ENCODE measurements at regions not wholly inside any gene's neighbourhood (a gene's known extent, or its start where the extent isn't known, plus 50 kb on each side); places are given as distances from the start of the nearest gene placed in this dataset.
"Not testable (repeated sequence)": the region's sequence is repeated elsewhere in the genome, so short reads cannot be mapped to it uniquely, and the experiment has no call there.

DNA sequence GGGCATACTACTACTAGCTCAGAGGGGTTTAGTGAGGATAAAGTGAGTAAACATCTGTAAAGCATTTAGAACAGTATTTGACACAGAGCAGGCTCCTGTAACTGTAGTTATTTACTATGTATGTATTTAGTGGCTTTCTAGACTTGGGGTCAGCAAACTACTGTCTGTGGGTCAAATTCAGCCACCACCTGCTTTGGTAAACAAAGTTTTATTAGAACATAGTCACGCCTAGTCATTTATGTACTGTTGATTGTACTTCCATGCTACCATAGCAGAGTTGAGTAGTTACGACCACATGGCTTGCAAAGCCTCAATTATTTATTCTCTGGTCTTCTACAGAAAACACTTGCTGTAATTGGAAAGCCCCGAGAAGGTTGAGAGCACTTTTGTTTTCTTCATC, 248.5 kb upstream of the PLPP4 start:
- no peak for DNase-seq

GRCh38 chr10:120209124-120209762, 247.8 kb upstream of the PLPP4 start:
- no peak for DNase-seq

- no peak for DNase-seq
Measured at GRCh38 chr10:120212275-120212674, 244.8 kb upstream of the PLPP4 start.

- DNase-seq, result not testable (repeated sequence)
Measured at GRCh38 chr10:120213283-120213682, 243.7 kb upstream of the PLPP4 start.

- DNase-seq, result no peak
Measured at GRCh38 chr10:120217736-120218135, 239.3 kb upstream of the PLPP4 start.

DNA sequence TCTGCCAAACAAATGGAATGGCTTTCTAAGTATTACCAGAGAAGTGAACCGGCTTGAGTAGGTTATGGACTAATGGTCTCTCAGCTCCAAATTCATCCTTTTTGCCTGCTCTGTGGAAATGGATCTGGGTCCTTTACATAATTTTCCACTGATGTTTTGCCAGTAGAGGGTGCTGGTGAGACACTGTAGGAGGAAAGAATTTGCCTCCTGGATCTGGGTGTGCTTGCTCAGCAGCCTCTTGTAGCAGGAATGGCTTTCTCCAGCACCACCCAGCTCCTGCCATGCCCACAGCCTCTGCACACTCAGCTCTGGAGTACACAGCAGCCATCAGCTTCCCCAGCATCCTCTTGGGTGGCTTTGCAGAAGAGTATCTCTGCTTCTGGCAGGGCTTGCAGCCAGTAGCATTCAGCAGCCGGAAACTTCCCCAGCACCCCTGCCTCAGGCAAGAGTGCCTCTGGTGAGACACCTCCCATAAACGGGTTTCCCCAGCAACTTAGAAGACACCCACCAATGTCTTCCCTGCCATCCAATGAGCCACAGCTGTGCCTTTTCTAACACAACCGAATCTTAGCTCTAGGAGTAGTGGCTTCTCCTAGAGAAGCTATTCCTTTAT, 235.0 kb upstream of the PLPP4 start:
- no peak for DNase-seq

DNA sequence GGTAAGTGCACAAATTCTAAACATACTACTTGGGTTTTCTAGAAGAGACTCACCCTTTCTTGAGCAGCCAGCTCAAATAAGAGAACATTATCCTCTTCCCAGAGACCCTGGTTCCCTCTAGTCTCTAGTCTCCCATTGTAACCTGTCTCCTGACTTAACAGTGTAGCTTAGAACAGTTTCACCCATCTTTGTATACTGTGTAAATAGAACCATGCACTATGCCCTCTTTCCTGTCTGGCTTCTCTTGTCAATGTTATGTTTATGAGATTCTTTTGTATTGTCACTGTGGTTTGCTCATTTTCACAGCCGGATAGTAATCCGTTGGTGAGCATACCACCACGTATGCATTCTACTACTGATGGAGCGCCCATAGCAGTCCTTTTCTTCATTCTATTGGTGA, 227.4 kb upstream of the PLPP4 start:
- no peak for DNase-seq

- not testable (repeated sequence) for DNase-seq
Measured at GRCh38 chr10:120239695-120240094, 217.3 kb upstream of the PLPP4 start.

- no peak for DNase-seq
Measured at GRCh38 chr10:120251821-120252442, 205.1 kb upstream of the PLPP4 start.

DNA sequence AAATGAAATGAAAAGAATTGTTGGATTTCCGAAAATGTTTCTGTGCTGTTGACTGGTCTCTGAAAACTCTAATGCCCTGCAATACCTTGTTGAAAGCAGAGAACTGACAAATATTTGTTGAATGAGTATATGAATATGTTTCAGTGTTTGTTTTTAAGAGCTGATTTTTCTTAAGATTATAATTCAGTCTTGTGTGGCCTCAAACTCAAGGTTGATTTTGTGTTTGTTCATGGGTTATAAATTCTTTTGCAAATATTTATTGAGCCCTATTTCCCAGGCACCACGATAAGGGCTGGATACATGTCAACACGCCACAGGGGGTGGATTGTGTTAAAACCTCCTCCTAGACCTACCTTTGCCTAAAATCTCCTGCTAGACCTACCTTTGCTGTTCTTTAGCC, 203.9 kb upstream of the PLPP4 start:
- no peak for DNase-seq

GRCh38 chr10:120260456-120260855, 196.6 kb upstream of the PLPP4 start:
- DNase-seq, result no peak

- DNase-seq, result no peak
Measured at GRCh38 chr10:120262857-120263547, 194.0 kb upstream of the PLPP4 start.

DNA sequence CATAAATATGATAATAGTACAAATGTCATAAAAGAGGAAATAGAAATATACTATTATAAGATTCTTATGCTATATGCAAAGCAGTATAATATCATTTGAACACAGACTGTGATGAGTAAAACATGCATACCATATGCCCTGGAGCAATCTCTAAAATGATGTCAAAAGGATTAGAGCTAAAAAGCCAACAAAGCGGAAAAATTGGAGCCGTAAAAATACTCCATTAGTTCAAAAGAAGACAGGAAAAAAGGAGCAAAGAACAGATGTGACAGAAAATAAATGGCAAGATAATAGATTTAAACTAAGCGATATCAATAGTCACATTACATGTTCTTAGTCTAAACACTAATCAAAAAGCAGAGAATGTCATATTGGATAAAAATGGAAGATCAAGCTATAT, 191.0 kb upstream of the PLPP4 start:
- DNase-seq, result no peak

- DNase-seq, result no peak
Measured at GRCh38 chr10:120270906-120271305, 186.1 kb upstream of the PLPP4 start.

DNA sequence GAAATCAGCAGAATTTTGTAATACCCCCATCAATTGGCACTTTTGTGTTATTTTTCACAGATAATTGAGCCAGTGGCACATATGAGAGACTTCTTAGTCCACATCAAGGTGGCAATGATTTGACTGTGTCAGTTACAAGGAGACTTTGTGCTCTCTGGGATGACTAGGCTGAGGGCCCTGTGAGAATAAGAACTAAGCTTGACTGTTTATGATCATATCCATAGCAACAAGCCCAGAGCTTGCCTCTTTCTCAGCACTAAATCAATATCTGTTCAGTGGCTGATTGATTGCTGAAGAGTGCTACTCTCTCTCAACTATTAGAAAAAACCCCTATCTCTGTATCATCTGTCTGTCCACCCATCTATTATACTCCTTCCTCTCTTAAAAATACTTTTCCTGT, 185.3 kb upstream of the PLPP4 start:
- no peak for DNase-seq

DNA sequence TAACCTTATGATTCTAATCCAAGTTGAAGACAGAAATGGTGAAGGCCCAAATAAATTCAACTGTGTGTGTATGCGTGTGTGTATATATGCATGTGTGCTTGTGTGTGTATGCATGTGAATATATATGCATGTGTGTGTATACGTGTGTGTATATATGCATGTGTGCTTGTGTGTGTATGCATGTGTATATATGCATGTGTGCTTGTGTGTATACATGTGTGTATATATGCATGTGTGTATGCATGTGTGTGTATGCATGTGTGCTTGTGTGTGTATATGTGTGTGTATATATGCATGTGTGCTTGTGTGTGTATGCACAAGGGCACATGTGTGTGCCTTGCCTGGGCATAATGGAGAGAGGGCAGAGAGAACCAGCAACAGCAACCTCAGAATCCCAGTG, 184.7 kb upstream of the PLPP4 start:
- no peak for DNase-seq

DNA sequence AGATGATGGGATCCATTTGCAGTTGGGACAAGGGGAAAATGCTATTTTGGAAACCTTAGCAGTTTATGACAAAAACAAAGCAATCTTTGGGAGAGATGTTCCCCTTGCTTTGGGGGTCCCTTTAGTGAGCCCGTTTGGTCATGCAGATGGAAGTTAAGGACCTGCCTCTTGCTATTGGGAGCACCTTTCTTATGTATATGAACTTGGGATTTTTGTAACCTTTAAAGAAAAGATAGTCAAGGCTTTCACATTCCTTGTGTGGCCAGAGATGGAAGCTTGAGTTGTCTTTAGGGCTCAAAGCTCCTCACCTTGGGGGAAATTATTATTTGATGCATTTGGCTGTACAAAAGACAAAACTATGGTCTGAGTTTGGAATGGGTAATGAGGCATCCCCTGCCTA, 179.0 kb upstream of the PLPP4 start:
- DNase-seq, result no peak

DNA sequence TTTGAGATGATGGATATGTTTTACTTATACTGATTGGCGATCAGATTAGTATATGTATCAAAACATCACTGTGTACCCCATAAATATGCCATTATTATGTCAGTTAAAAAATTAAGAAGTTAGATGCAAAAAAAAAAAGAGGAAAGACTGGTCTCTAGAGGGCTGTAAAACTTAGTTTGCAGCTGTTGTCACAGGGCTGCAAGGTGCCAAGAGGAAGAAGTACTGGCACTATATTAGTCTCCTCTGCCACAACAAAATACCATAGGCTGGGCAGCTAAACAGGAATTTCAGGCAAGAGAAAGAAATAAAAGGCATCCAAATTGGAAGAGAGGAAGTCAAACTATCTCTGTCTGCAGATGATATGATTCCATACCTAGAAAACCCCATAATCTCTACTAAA, 177.8 kb upstream of the PLPP4 start:
- DNase-seq, result no peak

DNA sequence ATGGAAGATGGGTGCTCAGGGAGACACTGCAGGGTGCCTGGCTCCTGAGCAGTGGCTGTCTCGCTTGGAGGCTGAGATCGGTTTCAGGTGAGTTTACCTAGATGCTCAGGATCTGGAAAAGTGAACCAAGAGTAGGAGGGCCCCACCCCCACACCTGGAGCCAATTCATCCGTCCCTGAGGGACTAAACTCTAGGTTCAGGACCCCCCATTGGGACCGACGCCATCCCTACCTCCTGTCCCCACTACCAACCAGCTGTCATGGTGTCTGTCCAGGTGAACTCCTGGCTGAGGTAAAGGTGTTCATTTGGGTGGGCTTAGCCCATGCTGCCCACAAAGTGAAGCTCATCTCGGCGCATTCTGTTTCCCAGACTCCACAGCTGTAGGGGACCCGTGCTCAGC, 174.6 kb upstream of the PLPP4 start:
- no peak for DNase-seq

DNA sequence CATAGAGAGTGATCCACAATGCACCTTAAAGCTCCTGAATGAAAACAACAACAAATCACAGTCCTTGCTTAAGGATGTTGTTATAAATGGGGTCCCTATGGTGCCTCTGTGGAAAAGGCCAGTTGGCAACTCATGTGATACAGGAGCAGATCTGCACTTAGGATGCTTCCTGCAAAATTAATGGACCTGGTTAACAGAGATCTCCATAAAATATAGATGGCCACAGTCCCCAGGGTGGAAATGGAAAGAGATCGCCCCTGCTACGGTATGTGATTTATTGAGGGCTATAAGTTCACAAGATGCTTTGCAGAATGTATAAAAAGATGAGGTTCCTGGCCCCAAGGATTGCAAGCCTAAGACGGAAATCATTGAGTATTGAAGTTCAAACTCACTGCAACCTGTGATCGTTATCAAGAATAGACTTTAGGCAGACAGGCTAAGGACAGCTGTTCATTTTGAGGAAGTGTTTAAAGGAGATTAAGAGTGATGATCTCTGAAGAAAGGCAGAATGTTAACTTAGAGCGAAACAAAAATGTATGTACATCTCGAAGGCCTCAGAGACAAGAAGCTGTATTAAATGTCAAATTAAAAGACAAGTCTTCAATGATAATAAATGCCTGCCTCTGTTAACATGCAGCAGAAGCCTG, 174.1 kb upstream of the PLPP4 start:
- no peak for DNase-seq

- DNase-seq, result no peak
Measured at GRCh38 chr10:120285408-120285807, 171.6 kb upstream of the PLPP4 start.

DNA sequence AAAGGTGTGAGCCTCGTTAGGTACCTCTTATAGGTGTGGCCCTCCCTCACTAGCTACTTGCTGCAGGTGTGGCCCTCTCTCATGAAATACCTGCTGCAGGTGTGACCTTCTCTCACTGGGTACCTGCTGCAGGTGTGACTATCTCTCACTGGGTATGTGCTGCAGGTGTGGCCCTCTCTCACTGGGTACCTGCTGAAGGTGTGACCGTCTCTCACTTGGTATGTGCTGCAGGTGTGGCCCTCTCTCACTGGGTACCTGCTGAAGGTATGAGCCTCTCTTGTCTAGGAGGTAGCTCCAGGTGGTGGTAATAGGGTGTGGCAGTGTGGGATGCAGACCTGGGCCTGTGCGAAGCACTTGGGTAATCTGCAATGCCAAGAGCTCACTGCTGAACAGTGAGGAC, 170.7 kb upstream of the PLPP4 start:
- DNase-seq, result no peak

DNA sequence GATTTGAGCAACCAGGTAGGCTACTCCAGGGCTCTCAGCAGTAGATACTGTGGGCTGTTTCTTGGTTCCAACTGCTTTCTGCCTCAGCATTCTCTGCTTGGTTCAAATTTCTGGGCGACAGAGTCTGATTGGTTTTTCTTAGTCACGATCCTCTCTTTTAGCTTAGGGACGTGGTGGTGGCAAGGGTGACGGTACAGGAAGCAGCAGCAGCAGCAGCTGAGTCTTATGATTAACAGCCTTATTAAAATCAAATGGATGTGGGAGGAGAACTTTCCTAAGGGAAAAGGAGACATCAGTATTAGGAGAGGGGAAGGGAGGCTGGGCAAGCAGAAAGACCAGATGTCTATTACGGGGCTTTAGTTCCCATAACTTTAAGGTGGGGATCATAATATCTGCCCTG, 156.5 kb upstream of the PLPP4 start:
- no peak for DNase-seq

DNA sequence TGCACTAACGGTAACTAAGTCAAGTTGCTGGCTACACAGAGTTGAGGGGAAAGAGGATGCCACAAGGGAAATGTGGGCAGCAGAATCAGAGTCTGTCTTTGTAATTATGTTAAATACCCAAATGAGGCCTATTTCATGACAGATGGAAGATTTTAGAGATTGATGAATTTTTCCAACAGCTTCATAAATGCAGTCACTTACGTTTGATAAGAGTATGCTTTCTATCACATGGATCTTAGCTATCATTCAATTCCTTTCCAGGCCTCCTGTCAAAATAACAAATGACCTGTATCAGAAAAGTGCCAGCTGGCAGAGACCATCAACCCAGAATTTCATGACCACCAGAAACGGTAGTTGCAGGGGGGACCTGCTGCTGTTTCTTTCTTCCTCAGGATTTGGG, 148.4 kb upstream of the PLPP4 start:
- DNase-seq, result no peak

Measured in left hindlimb (tissue), 1 donor.